ENCODE measurements at regions not wholly inside any gene's neighbourhood (a gene's known extent, or its start where the extent isn't known, plus 50 kb on each side); places are given as distances from the start of the nearest gene placed in this dataset.
"Not testable (repeated sequence)": the region's sequence is repeated elsewhere in the genome, so short reads cannot be mapped to it uniquely, and the experiment has no call there.

DNA sequence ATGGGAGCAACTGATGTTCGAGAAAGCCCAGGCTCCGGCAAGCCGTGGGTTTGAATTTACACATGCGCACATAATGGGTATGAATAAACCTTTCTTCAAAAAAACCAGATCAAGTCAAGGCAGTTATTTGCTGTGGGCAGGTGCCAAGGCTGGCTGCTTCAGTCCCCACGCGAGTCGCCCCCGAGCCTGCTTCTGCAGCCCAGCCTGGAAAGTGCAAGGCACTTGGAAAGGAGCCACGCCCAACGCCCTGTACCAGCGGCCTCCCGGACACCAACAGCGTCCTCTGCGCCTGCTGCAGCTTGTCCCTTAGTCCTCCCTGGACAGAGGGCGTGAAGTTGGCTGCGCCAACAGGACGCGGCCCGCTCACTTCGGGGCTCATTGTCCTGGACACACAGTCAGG lies 68.9 kb downstream of the KLF15 start:
- Histone ChIP-seq H3K4me1 (peaks cover 0 to 20% of the 10 kb centered on the region in 2 donors), H3K27me3 (no peaks in the 10 kb centered on the region), H3K36me3 (no peaks in the 10 kb centered on the region), H3K9me3 (no peaks in the 10 kb centered on the region), H3K27ac (peak overlapping the region; percentile 87 to 93), H3K4me3 (peak overlapping the region; percentile 42 to 65)
- DNase-seq (ENCODE audit: low spot score in 2 of 2): peak in 1 of 2 donors; percentile 80
- intact Hi-C loops (cut with DNase I): no loop called here
- TF ChIP-seq, protein P1, sequence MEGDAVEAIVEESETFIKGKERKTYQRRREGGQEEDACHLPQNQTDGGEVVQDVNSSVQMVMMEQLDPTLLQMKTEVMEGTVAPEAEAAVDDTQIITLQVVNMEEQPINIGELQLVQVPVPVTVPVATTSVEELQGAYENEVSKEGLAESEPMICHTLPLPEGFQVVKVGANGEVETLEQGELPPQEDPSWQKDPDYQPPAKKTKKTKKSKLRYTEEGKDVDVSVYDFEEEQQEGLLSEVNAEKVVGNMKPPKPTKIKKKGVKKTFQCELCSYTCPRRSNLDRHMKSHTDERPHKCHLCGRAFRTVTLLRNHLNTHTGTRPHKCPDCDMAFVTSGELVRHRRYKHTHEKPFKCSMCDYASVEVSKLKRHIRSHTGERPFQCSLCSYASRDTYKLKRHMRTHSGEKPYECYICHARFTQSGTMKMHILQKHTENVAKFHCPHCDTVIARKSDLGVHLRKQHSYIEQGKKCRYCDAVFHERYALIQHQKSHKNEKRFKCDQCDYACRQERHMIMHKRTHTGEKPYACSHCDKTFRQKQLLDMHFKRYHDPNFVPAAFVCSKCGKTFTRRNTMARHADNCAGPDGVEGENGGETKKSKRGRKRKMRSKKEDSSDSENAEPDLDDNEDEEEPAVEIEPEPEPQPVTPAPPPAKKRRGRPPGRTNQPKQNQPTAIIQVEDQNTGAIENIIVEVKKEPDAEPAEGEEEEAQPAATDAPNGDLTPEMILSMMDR (IDR thresholded peaks at IDR 0.05): no peak

DNA sequence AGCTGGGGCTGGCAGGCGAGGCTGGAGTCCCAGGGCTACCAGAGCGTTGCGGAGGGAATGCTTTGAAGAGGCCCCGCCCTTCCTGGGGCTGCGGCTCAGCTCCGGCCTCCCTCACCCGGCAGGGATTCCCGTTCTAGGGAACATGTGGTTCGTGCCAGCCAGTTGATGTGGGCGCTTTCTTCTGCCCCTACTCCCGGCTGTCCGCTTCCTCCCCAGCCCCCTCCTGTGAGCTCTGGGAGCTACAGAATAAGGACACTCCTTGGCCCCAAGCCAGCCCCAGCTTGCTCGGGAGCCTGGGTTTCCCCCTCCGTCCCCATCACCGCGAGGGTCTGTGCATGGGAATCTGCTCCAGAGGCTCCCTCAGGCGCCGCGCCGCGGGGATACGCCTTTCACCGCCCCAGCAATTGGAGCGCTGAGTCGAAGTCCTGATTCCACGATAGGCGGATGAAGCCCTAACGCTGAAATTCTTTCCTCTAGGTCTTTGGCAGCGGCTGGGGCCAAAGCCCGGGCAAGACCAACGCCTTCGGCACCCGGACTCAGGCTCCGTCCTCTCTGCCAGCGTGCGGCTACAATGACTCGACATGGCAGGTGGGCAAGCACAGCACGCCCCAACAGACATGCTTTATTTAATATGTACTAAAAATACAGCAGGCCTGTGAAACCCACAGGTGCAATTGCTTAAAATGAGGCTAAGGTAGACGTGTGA lies 69.5 kb downstream of the KLF15 start:
- TF ChIP-seq, protein P1 (IDR thresholded peaks at IDR 0.05): peak in 1 of 3 experiments; percentile 7
- H3K9me3 ChIP-seq: no peaks in the 10 kb centered on the region
- H3K4me1 ChIP-seq: peaks cover 0 to 20% of the 10 kb centered on the region in 2 donors
- DNase-seq (ENCODE audit: low spot score in 2 of 2): peak in 1 of 2 donors; percentile 88
- H3K36me3 ChIP-seq: no peaks in the 10 kb centered on the region
- peak overlapping the region; percentile 87 to 93 for H3K27ac ChIP-seq
- H3K4me3 ChIP-seq: peak overlapping the region; percentile 42 to 65
- intact Hi-C loops (cut with DNase I): loop anchor here (1.0 to 2.0 kb wide), 4 partner anchors 17 to 102 kb away; no protein-coding TSS in a partner anchor
- H3K27me3 ChIP-seq: no peaks in the 10 kb centered on the region

DNA sequence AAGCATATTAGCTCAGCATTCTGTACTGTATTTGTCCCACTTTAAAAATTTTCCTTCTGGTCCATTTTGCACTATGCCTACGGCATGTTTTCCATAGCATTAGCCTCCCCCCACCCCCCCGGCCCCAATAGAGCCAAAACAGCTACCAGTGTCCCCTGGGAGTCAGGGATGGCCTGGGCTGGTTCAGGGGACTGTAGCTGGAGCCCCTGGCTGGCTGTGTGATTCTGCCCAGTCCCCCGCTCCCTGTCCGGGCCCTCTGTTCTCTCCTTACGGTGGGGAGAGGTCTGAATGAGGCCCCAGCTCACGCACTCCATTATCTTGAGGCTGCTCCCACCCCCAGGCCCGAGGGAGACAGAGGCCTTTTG lies 70.1 kb downstream of the KLF15 start:
- Histone ChIP-seq H3K27ac (peak overlapping the region; percentile 87 to 93), H3K4me1 (peaks cover 0 to 20% of the 10 kb centered on the region in 2 donors), H3K36me3 (no peaks in the 10 kb centered on the region), H3K4me3 (peak overlapping the region; percentile 42 to 65), H3K27me3 (no peaks in the 10 kb centered on the region), H3K9me3 (no peaks in the 10 kb centered on the region)
- DNase-seq (ENCODE audit: low spot score in 2 of 2): no peak
- intact Hi-C loops (cut with DNase I): loop anchor here (1.0 to 2.0 kb wide), 4 partner anchors 17 to 102 kb away; no protein-coding TSS in a partner anchor
- TF ChIP-seq, protein P1 (IDR thresholded peaks at IDR 0.05): no peak

DNA sequence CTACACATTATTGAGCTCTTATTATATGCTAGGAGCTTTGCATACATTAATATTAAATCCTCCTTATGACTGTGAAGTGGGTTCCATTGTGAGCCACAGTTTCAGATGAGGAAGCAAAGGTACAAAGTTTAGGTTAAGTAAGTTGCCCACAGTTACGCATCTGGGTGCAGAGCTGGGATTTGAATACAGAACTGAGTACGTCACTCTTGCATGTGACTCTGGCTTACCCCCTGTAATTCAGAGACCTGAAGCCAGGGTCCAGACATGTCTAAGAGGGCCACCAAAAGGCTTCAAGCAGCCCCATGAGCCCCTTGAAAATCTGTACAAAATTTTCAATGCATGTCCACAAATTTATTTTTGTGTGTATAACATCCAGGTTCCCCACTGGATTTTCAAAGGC lies 71.8 kb downstream of the KLF15 start:
- Histone ChIP-seq H3K27me3 (no peaks in the 10 kb centered on the region), H3K36me3 (no peaks in the 10 kb centered on the region), H3K9me3 (no peaks in the 10 kb centered on the region), H3K27ac (peak overlapping the region in 1 of 2 donors; percentile 87), H3K4me3 (no peak overlapping the region), H3K4me1 (peaks cover 0 to 20% of the 10 kb centered on the region in 2 donors)
- DNase-seq (ENCODE audit: low spot score in 2 of 2): no peak
- intact Hi-C loops (cut with DNase I): no loop called here
- TF ChIP-seq, protein P1 (IDR thresholded peaks at IDR 0.05): no peak

DNA sequence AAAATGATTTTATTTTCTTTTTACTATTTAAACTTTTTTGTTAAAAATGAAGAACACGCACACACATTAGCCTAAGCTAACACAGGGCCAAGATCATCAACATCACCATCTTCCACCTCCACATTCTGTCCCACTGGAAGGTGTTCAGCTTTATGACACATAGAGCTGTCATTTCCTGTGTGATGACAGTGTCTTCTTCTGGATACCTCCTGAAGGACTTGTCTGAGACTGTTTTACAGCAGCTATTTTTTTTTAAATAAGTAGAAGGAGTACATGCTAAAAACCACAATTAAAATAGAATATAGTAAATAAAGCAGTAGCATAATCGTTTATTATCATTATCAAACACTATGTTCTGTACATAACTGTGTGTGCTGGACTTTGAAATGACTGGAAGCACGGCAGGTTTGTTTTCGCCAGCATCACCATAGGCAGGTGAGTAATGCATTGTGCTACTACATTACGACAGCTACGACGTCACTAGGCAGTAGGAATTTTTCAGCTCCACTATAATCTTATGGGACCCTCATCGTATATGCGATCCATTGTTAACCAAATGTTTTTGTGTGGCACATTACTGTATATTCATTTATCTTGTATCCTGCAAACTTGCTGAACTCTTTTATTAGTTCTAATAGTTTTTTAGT lies 72.8 kb downstream of the KLF15 start:
- Histone ChIP-seq H3K27ac (no peak overlapping the region), H3K27me3 (no peaks in the 10 kb centered on the region), H3K4me3 (no peak overlapping the region), H3K9me3 (no peaks in the 10 kb centered on the region), H3K36me3 (no peaks in the 10 kb centered on the region), H3K4me1 (peaks cover 0 to 20% of the 10 kb centered on the region in 2 donors)
- intact Hi-C loops (cut with DNase I): no loop called here
- TF ChIP-seq, protein P1 (IDR thresholded peaks at IDR 0.05): no peak
- DNase-seq (ENCODE audit: low spot score in 2 of 2): no peak

DNA sequence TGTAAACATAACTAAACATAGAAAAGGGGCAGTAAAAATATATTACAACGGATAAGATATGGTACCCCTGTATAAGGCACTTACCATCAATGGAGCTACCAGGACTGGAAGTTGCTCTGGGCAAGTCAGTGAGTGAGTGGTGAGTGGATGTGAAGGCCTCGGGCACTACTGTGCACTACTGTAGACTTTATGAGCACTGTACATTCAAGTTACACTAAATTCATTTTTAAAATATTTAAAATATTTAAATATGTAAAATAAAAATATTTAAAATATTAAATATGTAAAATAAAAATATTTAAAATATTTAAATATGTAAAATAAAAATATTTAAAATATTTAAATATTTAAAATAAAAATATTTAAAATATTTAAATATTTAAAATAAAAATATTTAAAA lies 73.6 kb downstream of the KLF15 start:
- DNase-seq (ENCODE audit: low spot score in 2 of 2); H3K27ac ChIP-seq; H3K36me3 ChIP-seq; H3K9me3 ChIP-seq; H3K4me3 ChIP-seq; intact Hi-C loops (cut with DNase I); H3K27me3 ChIP-seq: not testable (repeated sequence)
- peaks cover 0 to 20% of the 10 kb centered on the region in 2 donors for H3K4me1 ChIP-seq

Data from ascending aorta (tissue), 2 donors.